GM12878 (cell line): ENCODE measurements at regions not wholly inside any gene's neighbourhood (a gene's known extent, or its start where the extent isn't known, plus 50 kb on each side); places are given as distances from the start of the nearest gene placed in this dataset.

Experiments used
- ATAC-seq: fragments of 200-7000 bp; cut with Tn5 transposase; 3 replicates; pipeline ENCODE4 v1.9.1; 2020; ENCODE audit warnings: mild to moderate bottlenecking, moderate library complexity
- BruUV-seq: library from RNA; stranded (reverse); fragments of 400-500 nt; replicated peaks from 2 replicates; lab custom pipeline; 2021; lab: Mats Ljungman, UMichigan
- CTCF ChIA-PET: fragments of 300-600 bp; sonication (Branson Sonifier 250); formaldehyde crosslinking; extraction: SDS; loops from one replicate; lab custom pipeline; 2021; ENCODE audit warnings: inconsistent platforms; lab: Yijun Ruan, JAX
- POLR2A ChIA-PET: fragments of 350-600 bp; formaldehyde crosslinking; extraction: SDS; loops from one replicate; lab custom pipeline; 2021; ENCODE audit warnings: inconsistent platforms; lab: Charles Lee
- RAD21 ChIA-PET: fragments of 300-600 bp; sonication (Branson Sonifier 250); formaldehyde crosslinking; loops from one replicate; lab custom pipeline; 2023; ENCODE audit warnings: antibody characterized with exemption; ENCODE audit not compliant: unreplicated experiment; lab: Charles Lee
- SMC1A ChIA-PET: fragments of 300-600 bp; sonication (Branson Sonifier 250); formaldehyde crosslinking; loops from one replicate; lab custom pipeline; 2023; ENCODE audit not compliant: unreplicated experiment, uncharacterized antibody; lab: Charles Lee
- DNase-seq: peaks from one replicate; pipeline ENCODE4 v3.0.0-alpha.2; 2011; ENCODE audit warnings: low read depth, low spot score
- FAIRE-seq: peaks from 3 replicates; lab custom pipeline; 2011; peaks lifted over from hg19 to GRCh38; lab: Jason Lieb, UNC
- H2AFZ ChIP-seq: 2 replicates; pipeline ENCODE4 v1.6.0; 2011; ENCODE audit warnings: low read depth, low read length, control low read depth; ENCODE audit not compliant: control insufficient read depth
- H3K27ac ChIP-seq: 2 replicates; pipeline ENCODE4 v1.5.1; 2011; ENCODE audit warnings: control low read depth; ENCODE audit not compliant: control insufficient read depth, insufficient read depth
- H3K27me3 ChIP-seq, 2 experiments: replicated peaks in 1 of 2; 2 replicates each; pipeline versions ENCODE4 v1.6.0 to v1.6.1; 2011; ENCODE audit warnings: low read length in 1 of 2; ENCODE audit not compliant: control insufficient read depth in 2 of 2, insufficient read depth in 2 of 2
- H3K36me3 ChIP-seq, 2 experiments: 2 replicates each; pipeline ENCODE4 v1.5.1; 2011; ENCODE audit warnings: low read length in 1 of 2; ENCODE audit not compliant: control insufficient read depth in 2 of 2, insufficient read depth in 2 of 2
- H3K4me1 ChIP-seq: 2 replicates; pipeline ENCODE4 v1.6.1; 2011; ENCODE audit warnings: mild to moderate bottlenecking, low read length, moderate library complexity, mixed read lengths; ENCODE audit not compliant: control insufficient read depth, insufficient read depth
- H3K4me2 ChIP-seq: 2 replicates; pipeline ENCODE4 v1.6.0; 2011; ENCODE audit warnings: control low read depth; ENCODE audit not compliant: control insufficient read depth, insufficient read depth
- H3K4me3 ChIP-seq: fragments of 200-600 bp; sonication (generic); 2 replicates; pipeline ENCODE4 v1.5.1; 2016
- H3K79me2 ChIP-seq: 2 replicates; pipeline ENCODE4 v1.6.0; 2011; ENCODE audit warnings: low read length; ENCODE audit not compliant: control insufficient read depth, insufficient read depth
- H3K9ac ChIP-seq: 2 replicates; pipeline ENCODE4 v1.8.0; 2011; ENCODE audit warnings: low read length, control low read depth, mixed read lengths; ENCODE audit not compliant: control insufficient read depth, insufficient read depth
- H3K9me3 ChIP-seq: replicated peaks from 3 replicates; pipeline ENCODE4 v1.5.1; 2011; ENCODE audit warnings: mild to moderate bottlenecking, low read length; ENCODE audit not compliant: control insufficient read depth, insufficient read depth
- H4K20me1 ChIP-seq: 2 replicates; pipeline ENCODE4 v1.6.0; 2011; ENCODE audit not compliant: control insufficient read depth, insufficient read depth
- DPF2 ChIP-seq: fragments of 450-650 bp; IDR thresholded peaks from 2 replicates; pipeline ENCODE4 v1.6.1; 2017; ENCODE audit warnings: mild to moderate bottlenecking
- KAT2A ChIP-seq: conservative IDR thresholded peaks from 2 replicates; pipeline ENCODE4 v1.6.1; 2011; ENCODE audit warnings: low read depth, low read length; ENCODE audit not compliant: control insufficient read depth
- NFIC ChIP-seq: IDR thresholded peaks from 2 replicates; pipeline ENCODE4 v1.6.1; 2012; ENCODE audit warnings: low read depth, mild to moderate bottlenecking, inconsistent platforms, low read length, moderate library complexity
- NFYB ChIP-seq: IDR thresholded peaks from 2 replicates; pipeline ENCODE4 v1.6.1; 2011; ENCODE audit warnings: low read depth, mild to moderate bottlenecking, low read length, improper control_type of control experiment, moderate library complexity; ENCODE audit not compliant: insufficient read depth
- PAX8 ChIP-seq: fragments of 450-650 bp; IDR thresholded peaks from 2 replicates; pipeline ENCODE4 v1.6.1; 2017; ENCODE audit warnings: mild to moderate bottlenecking, moderate library complexity
- STAT3 ChIP-seq: IDR thresholded peaks from 2 replicates; pipeline ENCODE4 v1.6.1; 2011; ENCODE audit warnings: low read depth, low read length, improper control_type of control experiment
- ZNF384 ChIP-seq: IDR thresholded peaks from 2 replicates; pipeline ENCODE4 v1.6.1; 2012; ENCODE audit warnings: low read depth, mild to moderate bottlenecking, low read length, improper control_type of control experiment, borderline replicate concordance
- WGBS: methylation state at CpG from one replicate; pipeline ENCODE4 v1.1.6; 2016; ENCODE audit warnings: low lambda C conversion rate; ENCODE audit not compliant: insufficient replicate concordance, insufficient coverage; ENCODE audit errors: missing lambda C conversion rate; 5-methylcytosine and 5-hydroxymethylcytosine counted together
- in situ Hi-C: fragments of 300-500 bp; cut with MboI; formaldehyde crosslinking; loops from 9 replicates; pipeline ENCODE4 v1.14.3; 2018; ENCODE audit warnings: mixed read lengths
- intact Hi-C: fragments of 100-400 bp; cut with micrococcal nuclease; formaldehyde crosslinking; loops from one replicate; pipeline ENCODE4 v1.14.2; 2022; ENCODE audit not compliant: unreplicated experiment
- TF ChIP-seq, protein P1 (sequence below): fragments of 150-350 bp; IDR thresholded peaks from 2 replicates; pipeline ENCODE4 v1.6.1; 2014; ENCODE audit warnings: mild to moderate bottlenecking, low read depth, low read length
- TF ChIP-seq, protein P2 (sequence below): fragments of 450-650 bp; formaldehyde crosslinking; IDR thresholded peaks from 2 replicates; pipeline ENCODE4 v1.4.0; 2022; ENCODE audit warnings: mild to moderate bottlenecking, moderate library complexity

DNA sequence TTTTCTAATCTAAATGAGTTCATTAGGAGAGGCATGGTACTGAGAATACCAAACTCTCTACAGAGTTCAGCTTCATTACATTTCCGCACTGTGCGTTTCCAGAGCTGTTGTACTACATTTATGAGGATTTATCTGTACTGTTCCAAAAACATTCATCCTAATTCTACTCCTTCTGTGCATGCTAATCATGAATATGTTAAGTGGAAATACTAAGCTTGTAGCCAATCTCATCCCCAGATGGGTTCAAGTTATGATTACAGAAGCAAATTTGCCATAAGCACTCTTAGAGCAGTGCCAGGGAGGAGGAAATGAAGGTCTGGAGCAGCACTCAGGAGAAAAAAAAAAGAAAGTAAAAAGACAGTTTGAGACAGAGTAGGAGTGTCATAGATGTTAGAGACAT lies 544.3 kb downstream of the GBE1 start:
- ChIA-PET CTCF (no interaction called here), RAD21 (no interaction called here), POLR2A (no interaction called here), SMC1A (interaction anchor here (0.7 kb wide), 1 partner anchor 13 kb away, joined by 3 read pairs; no protein-coding TSS in a partner anchor)
- no TSS peak for BruUV-seq
- in situ Hi-C loops (no loop called here), intact Hi-C loops (no loop called here)
- Histone ChIP-seq H3K27ac (no peak overlapping the region), H4K20me1 (no peaks in the 10 kb centered on the region), H2AFZ (no peak overlapping the region), H3K4me3 (no peak overlapping the region), H3K27me3 (no peaks in the 10 kb centered on the region), H3K9me3 (no peaks in the 10 kb centered on the region), H3K36me3 (no peaks in the 10 kb centered on the region), H3K4me2 (no peak overlapping the region), H3K9ac (no peak overlapping the region), H3K4me1 (no peaks in the 10 kb centered on the region), H3K79me2 (no peaks in the 10 kb centered on the region)
- no peak for DNase-seq
- FAIRE-seq: no peak
- 96% methylated on average over 2 of the region's 2 CpGs for WGBS
- no peak for TF ChIP-seq STAT3
- TF ChIP-seq DPF2: no peak
- no peak for TF ChIP-seq KAT2A
- TF ChIP-seq NFIC: no peak
- no peak for TF ChIP-seq ZNF384
- no peak for TF ChIP-seq NFYB
- no peak for TF ChIP-seq PAX8
- TF ChIP-seq, protein P1, sequence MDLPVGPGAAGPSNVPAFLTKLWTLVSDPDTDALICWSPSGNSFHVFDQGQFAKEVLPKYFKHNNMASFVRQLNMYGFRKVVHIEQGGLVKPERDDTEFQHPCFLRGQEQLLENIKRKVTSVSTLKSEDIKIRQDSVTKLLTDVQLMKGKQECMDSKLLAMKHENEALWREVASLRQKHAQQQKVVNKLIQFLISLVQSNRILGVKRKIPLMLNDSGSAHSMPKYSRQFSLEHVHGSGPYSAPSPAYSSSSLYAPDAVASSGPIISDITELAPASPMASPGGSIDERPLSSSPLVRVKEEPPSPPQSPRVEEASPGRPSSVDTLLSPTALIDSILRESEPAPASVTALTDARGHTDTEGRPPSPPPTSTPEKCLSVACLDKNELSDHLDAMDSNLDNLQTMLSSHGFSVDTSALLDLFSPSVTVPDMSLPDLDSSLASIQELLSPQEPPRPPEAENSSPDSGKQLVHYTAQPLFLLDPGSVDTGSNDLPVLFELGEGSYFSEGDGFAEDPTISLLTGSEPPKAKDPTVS: no peak
- TF ChIP-seq, protein P2, sequence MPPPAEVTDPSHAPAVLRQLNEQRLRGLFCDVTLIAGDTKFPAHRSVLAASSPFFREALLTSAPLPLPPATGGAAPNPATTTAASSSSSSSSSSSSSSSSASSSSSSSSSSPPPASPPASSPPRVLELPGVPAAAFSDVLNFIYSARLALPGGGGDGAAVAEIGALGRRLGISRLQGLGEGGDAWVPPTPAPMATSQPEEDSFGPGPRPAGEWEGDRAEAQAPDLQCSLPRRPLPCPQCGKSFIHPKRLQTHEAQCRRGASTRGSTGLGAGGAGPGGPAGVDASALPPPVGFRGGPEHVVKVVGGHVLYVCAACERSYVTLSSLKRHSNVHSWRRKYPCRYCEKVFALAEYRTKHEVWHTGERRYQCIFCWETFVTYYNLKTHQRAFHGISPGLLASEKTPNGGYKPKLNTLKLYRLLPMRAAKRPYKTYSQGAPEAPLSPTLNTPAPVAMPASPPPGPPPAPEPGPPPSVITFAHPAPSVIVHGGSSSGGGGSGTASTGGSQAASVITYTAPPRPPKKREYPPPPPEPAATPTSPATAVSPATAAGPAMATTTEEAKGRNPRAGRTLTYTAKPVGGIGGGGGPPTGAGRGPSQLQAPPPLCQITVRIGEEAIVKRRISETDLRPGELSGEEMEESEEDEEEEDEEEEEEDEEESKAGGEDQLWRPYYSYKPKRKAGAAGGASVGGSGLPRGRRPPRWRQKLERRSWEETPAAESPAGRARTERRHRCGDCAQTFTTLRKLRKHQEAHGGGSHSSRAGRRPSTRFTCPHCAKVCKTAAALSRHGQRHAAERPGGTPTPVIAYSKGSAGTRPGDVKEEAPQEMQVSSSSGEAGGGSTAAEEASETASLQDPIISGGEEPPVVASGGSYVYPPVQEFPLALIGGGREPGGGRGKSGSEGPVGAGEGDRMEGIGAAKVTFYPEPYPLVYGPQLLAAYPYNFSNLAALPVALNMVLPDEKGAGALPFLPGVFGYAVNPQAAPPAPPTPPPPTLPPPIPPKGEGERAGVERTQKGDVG (CRISPR knock-in tag): no peak
- ATAC-seq: no peak
